HG03103 (cell line): ENCODE measurements at regions not wholly inside any gene's neighbourhood (a gene's known extent, or its start where the extent isn't known, plus 50 kb on each side); places are given as distances from the start of the nearest gene placed in this dataset.
"Not testable (repeated sequence)": the region's sequence is repeated elsewhere in the genome, so short reads cannot be mapped to it uniquely, and the experiment has no call there.

ENCODE experiments used
- ATAC-seq: cut with Tn5 transposase; IDR thresholded peaks from one replicate; pipeline ENCODE4 v1.9.1; 2021; ENCODE audit warnings: low read depth; ENCODE audit not compliant: unreplicated experiment

GRCh38 chr11:96506953-96507354 lies 117.1 kb downstream of the JRKL start:
- ATAC-seq: no peak

GRCh38 chr11:96508861-96509260 lies 119.0 kb downstream of the JRKL start:
- no peak for ATAC-seq

- ATAC-seq: no peak
Observed at GRCh38 chr11:96520939-96521338, 131.1 kb downstream of the JRKL start.

- no peak for ATAC-seq
Observed at GRCh38 chr11:96523656-96524055, 133.8 kb downstream of the JRKL start.

GRCh38 chr11:96524475-96524874 lies 134.7 kb downstream of the JRKL start:
- no peak for ATAC-seq

- no peak for ATAC-seq
Observed at GRCh38 chr11:96530473-96530872, 140.7 kb downstream of the JRKL start.

GRCh38 chr11:96538104-96538503 lies 148.3 kb downstream of the JRKL start:
- no peak for ATAC-seq

- ATAC-seq: no peak
Observed at GRCh38 chr11:96538622-96539021, 148.8 kb downstream of the JRKL start.

GRCh38 chr11:96540875-96541274 lies 151.1 kb downstream of the JRKL start:
- no peak for ATAC-seq

- ATAC-seq: no peak
Observed at GRCh38 chr11:96543177-96543576, 153.4 kb downstream of the JRKL start.

- ATAC-seq: not testable (repeated sequence)
Observed at GRCh38 chr11:96545192-96545591, 155.4 kb downstream of the JRKL start.

- no peak for ATAC-seq
Observed at GRCh38 chr11:96551136-96551535, 161.3 kb downstream of the JRKL start.

- no peak for ATAC-seq
Observed at GRCh38 chr11:96554236-96554820, 164.5 kb downstream of the JRKL start.

GRCh38 chr11:96555826-96556225 lies 166.0 kb downstream of the JRKL start:
- not testable (repeated sequence) for ATAC-seq

GRCh38 chr11:96560727-96561126 lies 170.9 kb downstream of the JRKL start:
- ATAC-seq: not testable (repeated sequence)

GRCh38 chr11:96567176-96567575 lies 177.4 kb downstream of the JRKL start:
- no peak for ATAC-seq

GRCh38 chr11:96567667-96568066 lies 177.9 kb downstream of the JRKL start:
- no peak for ATAC-seq

GRCh38 chr11:96576383-96576782 lies 186.6 kb downstream of the JRKL start:
- ATAC-seq: no peak

- no peak for ATAC-seq
Observed at GRCh38 chr11:96578379-96578778, 188.6 kb downstream of the JRKL start.

GRCh38 chr11:96579656-96580055 lies 189.8 kb downstream of the JRKL start:
- no peak for ATAC-seq

GRCh38 chr11:96580476-96581040 lies 190.7 kb downstream of the JRKL start:
- ATAC-seq: no peak
